ENCODE measurements at regions not wholly inside any gene's neighbourhood (a gene's known extent, or its start where the extent isn't known, plus 50 kb on each side); places are given as distances from the start of the nearest gene placed in this dataset.

- peak; percentile 93 for FAIRE-seq
- TF ChIP-seq, protein P1, sequence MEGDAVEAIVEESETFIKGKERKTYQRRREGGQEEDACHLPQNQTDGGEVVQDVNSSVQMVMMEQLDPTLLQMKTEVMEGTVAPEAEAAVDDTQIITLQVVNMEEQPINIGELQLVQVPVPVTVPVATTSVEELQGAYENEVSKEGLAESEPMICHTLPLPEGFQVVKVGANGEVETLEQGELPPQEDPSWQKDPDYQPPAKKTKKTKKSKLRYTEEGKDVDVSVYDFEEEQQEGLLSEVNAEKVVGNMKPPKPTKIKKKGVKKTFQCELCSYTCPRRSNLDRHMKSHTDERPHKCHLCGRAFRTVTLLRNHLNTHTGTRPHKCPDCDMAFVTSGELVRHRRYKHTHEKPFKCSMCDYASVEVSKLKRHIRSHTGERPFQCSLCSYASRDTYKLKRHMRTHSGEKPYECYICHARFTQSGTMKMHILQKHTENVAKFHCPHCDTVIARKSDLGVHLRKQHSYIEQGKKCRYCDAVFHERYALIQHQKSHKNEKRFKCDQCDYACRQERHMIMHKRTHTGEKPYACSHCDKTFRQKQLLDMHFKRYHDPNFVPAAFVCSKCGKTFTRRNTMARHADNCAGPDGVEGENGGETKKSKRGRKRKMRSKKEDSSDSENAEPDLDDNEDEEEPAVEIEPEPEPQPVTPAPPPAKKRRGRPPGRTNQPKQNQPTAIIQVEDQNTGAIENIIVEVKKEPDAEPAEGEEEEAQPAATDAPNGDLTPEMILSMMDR (IDR thresholded peaks at IDR 0.05; ENCODE audit: insufficient read depth, low read depth, low read length) = no peak
- no peak for TF ChIP-seq EZH2 (IDR thresholded peaks at IDR 0.05; ENCODE audit: insufficient read depth, low read length)
- H3K36me3 ChIP-seq (ENCODE audit: insufficient read depth, low read length) = no peaks in the 10 kb centered on the region
- H3K27ac ChIP-seq (ENCODE audit: low read depth, low read length) = peak overlapping the region; percentile 37
- no peaks in the 10 kb centered on the region for H3K27me3 ChIP-seq (ENCODE audit: insufficient read depth, low read length)
- Mint-ChIP-seq H3K4me3 (ENCODE audit: unreplicated experiment) (no peak overlapping the region), H3K27me3 (ENCODE audit: low read depth, unreplicated experiment) (no peaks in the 10 kb centered on the region), H3K27ac (ENCODE audit: unreplicated experiment) (peak overlapping the region; percentile 47), H3K4me1 (ENCODE audit: low read depth, unreplicated experiment) (peaks cover 25% of the 10 kb centered on the region), H3K36me3 (ENCODE audit: low read depth, unreplicated experiment) (no peaks in the 10 kb centered on the region), H3K9me3 (ENCODE audit: unreplicated experiment) (peaks cover 2% of the 10 kb centered on the region)
- no peak overlapping the region for H3K9ac ChIP-seq (ENCODE audit: low read length)
- peaks cover 24% of the 10 kb centered on the region for H3K4me1 ChIP-seq (ENCODE audit: insufficient read depth, low read length)
- H4K20me1 ChIP-seq (ENCODE audit: insufficient read depth, low read length) = no peaks in the 10 kb centered on the region
- H3K9me3 ChIP-seq (ENCODE audit: insufficient read depth, low read depth, low read length) = no peaks in the 10 kb centered on the region
- no peak overlapping the region for H2AFZ ChIP-seq (ENCODE audit: low read depth, low read length)
- peak; percentile 98 for DNase-seq (ENCODE audit: low read depth)
- peak overlapping the region; percentile 74 for H3K4me2 ChIP-seq (ENCODE audit: low read length)
- H3K79me2 ChIP-seq (ENCODE audit: insufficient read depth, low read length) = no peaks in the 10 kb centered on the region
- no peak overlapping the region for H3K4me3 ChIP-seq (ENCODE audit: insufficient read depth, low read depth, low read length)
Measured at GRCh38 chr7:69395061-69395714, 203.1 kb upstream of the AUTS2 start.

- Histone ChIP-seq H3K4me1 (ENCODE audit: insufficient read depth, low read length) (peaks cover 24% of the 10 kb centered on the region), H3K9me3 (ENCODE audit: insufficient read depth, low read depth, low read length) (no peaks in the 10 kb centered on the region), H3K79me2 (ENCODE audit: insufficient read depth, low read length) (no peaks in the 10 kb centered on the region), H3K27me3 (ENCODE audit: insufficient read depth, low read length) (no peaks in the 10 kb centered on the region), H2AFZ (ENCODE audit: low read depth, low read length) (no peak overlapping the region), H3K4me3 (ENCODE audit: insufficient read depth, low read depth, low read length) (no peak overlapping the region), H3K36me3 (ENCODE audit: insufficient read depth, low read length) (no peaks in the 10 kb centered on the region), H3K4me2 (ENCODE audit: low read length) (peak overlapping the region; percentile 37), H3K27ac (ENCODE audit: low read depth, low read length) (no peak overlapping the region), H4K20me1 (ENCODE audit: insufficient read depth, low read length) (no peaks in the 10 kb centered on the region), H3K9ac (ENCODE audit: low read length) (no peak overlapping the region)
- peak overlapping the region; percentile 43 for H3K27ac Mint-ChIP-seq (ENCODE audit: unreplicated experiment)
- no peak for TF ChIP-seq EZH2 (IDR thresholded peaks at IDR 0.05; ENCODE audit: insufficient read depth, low read length)
- H3K9me3 Mint-ChIP-seq (ENCODE audit: unreplicated experiment) = peaks cover 2% of the 10 kb centered on the region
- H3K4me3 Mint-ChIP-seq (ENCODE audit: unreplicated experiment) = no peak overlapping the region
- no peaks in the 10 kb centered on the region for H3K36me3 Mint-ChIP-seq (ENCODE audit: low read depth, unreplicated experiment)
- DNase-seq (ENCODE audit: low read depth) (no peak), FAIRE-seq (no peak)
- no peaks in the 10 kb centered on the region for H3K27me3 Mint-ChIP-seq (ENCODE audit: low read depth, unreplicated experiment)
- H3K4me1 Mint-ChIP-seq (ENCODE audit: low read depth, unreplicated experiment) = peaks cover 25% of the 10 kb centered on the region
Measured at GRCh38 chr7:69398986-69399385, 199.3 kb upstream of the AUTS2 start.

DNA sequence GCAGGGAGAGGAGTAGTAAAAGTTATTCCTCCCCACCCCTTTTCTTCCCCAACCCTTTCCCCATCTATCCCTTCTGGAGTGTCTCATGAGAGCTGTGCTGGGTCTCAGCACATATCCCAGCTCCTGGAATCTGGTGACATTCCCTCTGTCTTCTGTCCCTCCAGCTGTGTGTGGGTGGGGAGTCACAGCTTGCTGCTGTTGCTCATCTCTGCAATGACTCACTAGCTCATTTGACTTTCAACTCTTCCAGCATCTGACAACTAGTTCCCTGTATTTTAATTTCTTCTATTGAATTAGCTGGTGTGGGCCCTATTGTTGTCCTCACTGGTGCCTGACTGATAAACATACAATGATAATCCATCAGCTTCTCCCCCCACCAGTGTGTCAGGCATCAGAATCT lies 198.9 kb upstream of the AUTS2 start:
- Histone ChIP-seq H3K4me1 (ENCODE audit: insufficient read depth, low read length) (peaks cover 24% of the 10 kb centered on the region), H2AFZ (ENCODE audit: low read depth, low read length) (no peak overlapping the region), H3K27me3 (ENCODE audit: insufficient read depth, low read length) (no peaks in the 10 kb centered on the region), H3K9ac (ENCODE audit: low read length) (no peak overlapping the region), H3K9me3 (ENCODE audit: insufficient read depth, low read depth, low read length) (no peaks in the 10 kb centered on the region), H3K36me3 (ENCODE audit: insufficient read depth, low read length) (no peaks in the 10 kb centered on the region), H3K4me2 (ENCODE audit: low read length) (peak overlapping the region; percentile 37), H3K4me3 (ENCODE audit: insufficient read depth, low read depth, low read length) (no peak overlapping the region), H4K20me1 (ENCODE audit: insufficient read depth, low read length) (no peaks in the 10 kb centered on the region), H3K27ac (ENCODE audit: low read depth, low read length) (no peak overlapping the region), H3K79me2 (ENCODE audit: insufficient read depth, low read length) (no peaks in the 10 kb centered on the region)
- H3K27ac Mint-ChIP-seq (ENCODE audit: unreplicated experiment) = peak overlapping the region; percentile 43
- H3K4me1 Mint-ChIP-seq (ENCODE audit: low read depth, unreplicated experiment) = peaks cover 25% of the 10 kb centered on the region
- TF ChIP-seq, protein P1 (IDR thresholded peaks at IDR 0.05; ENCODE audit: insufficient read depth, low read depth, low read length) = no peak
- TF ChIP-seq EZH2 (IDR thresholded peaks at IDR 0.05; ENCODE audit: insufficient read depth, low read length) = no peak
- H3K36me3 Mint-ChIP-seq (ENCODE audit: low read depth, unreplicated experiment) = no peaks in the 10 kb centered on the region
- no peaks in the 10 kb centered on the region for H3K27me3 Mint-ChIP-seq (ENCODE audit: low read depth, unreplicated experiment)
- no peak overlapping the region for H3K4me3 Mint-ChIP-seq (ENCODE audit: unreplicated experiment)
- FAIRE-seq = no peak
- DNase-seq (ENCODE audit: low read depth) = peak; percentile 69
- peaks cover 2% of the 10 kb centered on the region for H3K9me3 Mint-ChIP-seq (ENCODE audit: unreplicated experiment)

Data from astrocyte (in vitro differentiated cells and primary cell).